HUES48 (cell line): ENCODE measurements at regions not wholly inside any gene's neighbourhood (a gene's known extent, or its start where the extent isn't known, plus 50 kb on each side); places are given as distances from the start of the nearest gene placed in this dataset.
"Not testable (repeated sequence)": the region's sequence is repeated elsewhere in the genome, so short reads cannot be mapped to it uniquely, and the experiment has no call there.

Source experiments
- H3K27ac ChIP-seq: one replicate; pipeline ENCODE4 v1.7.0; 2013; ENCODE audit warnings: low read depth, low read length, inconsistent platforms
- H3K27me3 ChIP-seq: 2 replicates; pipeline ENCODE4 v1.6.1; 2013; ENCODE audit warnings: mild to moderate bottlenecking, low read length; ENCODE audit not compliant: control insufficient read depth, insufficient read depth
- H3K36me3 ChIP-seq: 2 replicates; pipeline ENCODE4 v1.6.1; 2013; ENCODE audit warnings: low read length; ENCODE audit not compliant: control insufficient read depth, insufficient read depth
- H3K4me1 ChIP-seq: 2 replicates; pipeline ENCODE4 v1.6.1; 2013; ENCODE audit warnings: mild to moderate bottlenecking, low read length; ENCODE audit not compliant: control insufficient read depth, insufficient read depth
- H3K4me3 ChIP-seq: 2 replicates; pipeline ENCODE4 v1.5.1; 2013; ENCODE audit warnings: mild to moderate bottlenecking, low read depth, low read length
- H3K9ac ChIP-seq: 2 replicates; pipeline ENCODE4 v1.6.1; 2013; ENCODE audit warnings: mild to moderate bottlenecking, low read depth, low read length, moderate library complexity
- H3K9me3 ChIP-seq: 2 replicates; pipeline ENCODE4 v1.6.1; 2013; ENCODE audit warnings: low read length; ENCODE audit not compliant: control insufficient read depth, insufficient read depth

GRCh38 chr2:13531735-13532410 lies 815.1 kb downstream of the TRIB2 start:
- not testable (repeated sequence) for H3K9me3 ChIP-seq, H3K27ac ChIP-seq, H3K27me3 ChIP-seq, H3K9ac ChIP-seq, H3K4me3 ChIP-seq, H3K4me1 ChIP-seq, H3K36me3 ChIP-seq

GRCh38 chr2:13532781-13533523 lies 816.2 kb downstream of the TRIB2 start:
- not testable (repeated sequence) for H3K27ac ChIP-seq, H3K9me3 ChIP-seq, H3K9ac ChIP-seq

DNA sequence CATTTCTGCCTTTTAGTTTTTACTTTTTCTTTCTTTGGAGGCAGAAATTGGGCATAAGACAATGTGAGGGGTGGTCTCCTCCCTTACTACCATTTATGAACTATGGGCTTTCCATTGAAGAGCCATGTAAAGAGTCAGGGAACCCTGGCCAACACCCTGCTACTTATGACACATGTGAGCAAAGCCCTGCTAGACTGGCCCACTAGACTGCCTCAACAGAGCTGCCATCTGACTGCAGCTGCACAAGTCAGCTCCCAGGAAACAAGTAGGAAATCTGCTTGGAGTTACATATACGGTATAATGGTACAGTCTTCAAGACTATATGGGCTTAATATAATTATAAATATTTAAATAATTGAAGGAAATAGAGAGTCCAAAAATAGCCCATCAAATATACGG lies 816.8 kb downstream of the TRIB2 start:
- Histone ChIP-seq H3K27ac (no peak overlapping the region), H3K4me3 (no peak overlapping the region)

More at GRCh38 chr2:13532781-13533523, 816.2 kb downstream of the TRIB2 start:
- H3K36me3 ChIP-seq, H3K4me3 ChIP-seq, H3K27me3 ChIP-seq, H3K4me1 ChIP-seq: not testable (repeated sequence)

GRCh38 chr2:13536941-13537340 lies 820.2 kb downstream of the TRIB2 start:
- Histone ChIP-seq H3K27me3 (no peaks in the 10 kb centered on the region), H3K36me3 (no peaks in the 10 kb centered on the region), H3K9ac (no peak overlapping the region), H3K27ac (no peak overlapping the region), H3K4me1 (no peaks in the 10 kb centered on the region), H3K4me3 (no peak overlapping the region), H3K9me3 (no peaks in the 10 kb centered on the region)

More for the DNA sequence above, 816.8 kb downstream of the TRIB2 start:
- Histone ChIP-seq H3K27me3 (no peaks in the 10 kb centered on the region), H3K4me1 (no peaks in the 10 kb centered on the region), H3K36me3 (no peaks in the 10 kb centered on the region), H3K9ac (no peak overlapping the region), H3K9me3 (no peaks in the 10 kb centered on the region)

DNA sequence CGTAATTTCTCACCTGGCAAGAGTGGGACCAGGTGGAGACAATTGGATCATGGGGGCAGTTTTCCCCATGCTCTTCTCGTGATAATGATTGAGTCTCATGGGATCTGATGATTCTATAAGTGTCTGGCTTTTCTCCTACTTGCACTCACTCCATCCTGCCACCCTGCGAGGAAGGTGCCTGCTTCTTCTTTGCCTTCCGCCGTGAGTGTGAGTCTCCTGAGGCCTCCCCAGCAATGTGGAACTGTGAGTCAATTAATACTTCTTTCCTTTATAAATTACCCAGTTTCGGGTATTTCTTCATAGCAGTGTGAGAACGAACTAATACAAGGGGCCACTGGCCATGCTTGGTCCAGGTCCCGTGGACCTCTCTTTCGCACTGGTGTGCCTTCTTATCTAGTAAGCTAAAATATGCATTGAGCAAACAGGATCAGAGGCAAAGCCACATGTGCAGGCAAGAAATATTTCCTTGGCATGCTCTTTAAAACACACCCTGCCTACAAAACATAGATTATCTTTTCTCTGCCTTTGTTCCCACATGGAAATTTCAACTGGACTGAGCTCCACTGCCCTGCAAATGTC lies 821.1 kb downstream of the TRIB2 start:
- Histone ChIP-seq H3K27me3 (no peaks in the 10 kb centered on the region), H3K36me3 (no peaks in the 10 kb centered on the region), H3K9me3 (no peaks in the 10 kb centered on the region), H3K9ac (no peak overlapping the region), H3K4me3 (no peak overlapping the region), H3K27ac (no peak overlapping the region), H3K4me1 (no peaks in the 10 kb centered on the region)

DNA sequence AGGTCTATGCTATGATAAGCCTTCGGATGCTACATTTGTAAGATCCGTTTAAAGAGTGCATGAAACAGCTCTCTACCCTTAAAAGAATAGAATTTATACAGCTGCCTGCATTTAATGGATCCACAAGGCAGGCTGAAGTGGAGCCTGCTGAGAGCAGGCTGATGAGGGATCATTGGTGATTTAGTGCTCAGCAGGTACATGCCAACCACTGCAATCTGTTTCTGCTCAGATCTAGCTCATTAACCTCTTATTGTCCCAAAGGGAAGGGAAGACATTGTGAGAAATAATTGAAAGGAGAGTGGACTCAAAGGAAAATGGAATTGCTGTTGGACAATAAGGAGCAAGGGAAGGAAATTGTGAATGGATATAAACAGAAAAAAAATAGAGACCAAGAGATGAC lies 822.6 kb downstream of the TRIB2 start:
- Histone ChIP-seq H3K27me3 (no peaks in the 10 kb centered on the region), H3K27ac (no peak overlapping the region), H3K4me1 (no peaks in the 10 kb centered on the region), H3K9ac (no peak overlapping the region), H3K9me3 (no peaks in the 10 kb centered on the region), H3K4me3 (no peak overlapping the region), H3K36me3 (no peaks in the 10 kb centered on the region)

DNA sequence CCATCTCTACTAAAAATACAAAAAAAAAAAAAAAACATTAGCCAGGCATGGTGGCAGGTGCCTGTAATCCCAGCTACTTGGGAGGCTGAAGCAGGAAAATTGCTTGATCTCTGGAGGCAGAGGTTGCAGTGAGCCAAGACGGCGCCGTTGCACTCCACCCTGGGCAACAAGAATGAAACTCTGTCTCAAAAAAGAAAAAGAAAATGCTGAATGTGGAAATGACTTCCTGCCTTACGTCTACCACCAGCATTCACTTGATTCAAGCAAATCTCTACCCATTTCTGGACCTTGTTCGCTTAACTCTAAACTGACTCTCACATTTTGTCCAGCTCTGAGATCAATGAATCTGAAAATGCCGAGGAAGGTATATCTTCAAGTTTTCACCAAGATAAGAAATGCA lies 825.3 kb downstream of the TRIB2 start:
- Histone ChIP-seq H3K9me3 (no peaks in the 10 kb centered on the region), H3K27me3 (no peaks in the 10 kb centered on the region), H3K27ac (no peak overlapping the region), H3K4me1 (no peaks in the 10 kb centered on the region), H3K9ac (no peak overlapping the region), H3K4me3 (no peak overlapping the region), H3K36me3 (no peaks in the 10 kb centered on the region)

DNA sequence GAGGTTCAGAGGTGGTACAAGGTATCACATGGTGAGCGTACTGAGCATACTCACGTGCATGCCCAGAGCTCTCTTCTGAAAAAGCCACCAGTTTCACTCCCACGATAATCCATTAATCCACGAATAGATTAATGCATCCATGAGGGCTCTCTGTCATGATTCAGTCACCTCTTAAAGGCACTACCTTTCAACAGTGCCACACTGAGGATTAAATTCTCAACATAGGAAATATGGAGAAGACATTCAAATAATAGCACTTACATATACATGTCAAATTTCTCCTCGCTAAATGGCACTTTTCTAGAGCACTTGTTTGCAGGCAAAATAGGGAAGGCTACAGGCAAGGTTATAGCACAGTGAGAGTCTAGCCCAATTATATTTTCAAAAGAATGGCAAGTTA lies 825.9 kb downstream of the TRIB2 start:
- H3K4me1 ChIP-seq = no peaks in the 10 kb centered on the region
- no peaks in the 10 kb centered on the region for H3K9me3 ChIP-seq
- H3K9ac ChIP-seq = no peak overlapping the region
- H3K27me3 ChIP-seq = no peaks in the 10 kb centered on the region
- H3K4me3 ChIP-seq = no peak overlapping the region
- H3K27ac ChIP-seq = no peak overlapping the region
- no peaks in the 10 kb centered on the region for H3K36me3 ChIP-seq

- H3K27me3 ChIP-seq = no peaks in the 10 kb centered on the region
- no peak overlapping the region for H3K9ac ChIP-seq
- no peaks in the 10 kb centered on the region for H3K4me1 ChIP-seq
- no peaks in the 10 kb centered on the region for H3K36me3 ChIP-seq
- H3K4me3 ChIP-seq = no peak overlapping the region
- H3K9me3 ChIP-seq = no peaks in the 10 kb centered on the region
- no peak overlapping the region for H3K27ac ChIP-seq
Measured at GRCh38 chr2:13543550-13543949, 826.8 kb downstream of the TRIB2 start.

- H3K27me3 ChIP-seq = no peaks in the 10 kb centered on the region
- H3K9me3 ChIP-seq = no peaks in the 10 kb centered on the region
- H3K4me3 ChIP-seq = no peak overlapping the region
- H3K4me1 ChIP-seq = no peaks in the 10 kb centered on the region
- no peak overlapping the region for H3K9ac ChIP-seq
- no peaks in the 10 kb centered on the region for H3K36me3 ChIP-seq
- no peak overlapping the region for H3K27ac ChIP-seq
Measured at GRCh38 chr2:13545320-13545719, 828.6 kb downstream of the TRIB2 start.

- no peak overlapping the region for H3K27ac ChIP-seq
- no peaks in the 10 kb centered on the region for H3K36me3 ChIP-seq
- no peaks in the 10 kb centered on the region for H3K4me1 ChIP-seq
- no peaks in the 10 kb centered on the region for H3K9me3 ChIP-seq
- no peak overlapping the region for H3K9ac ChIP-seq
- no peak overlapping the region for H3K4me3 ChIP-seq
- H3K27me3 ChIP-seq = no peaks in the 10 kb centered on the region
Measured at GRCh38 chr2:13546131-13546530, 829.4 kb downstream of the TRIB2 start.
